Stimulated activated naive CD8-positive, alpha-beta T cell treated with anti-CD3 and anti-CD28 coated beads, Interleukin-15, amount 100 ng/mL, for 72 hours (primary cell): ENCODE measurements at regions not wholly inside any gene's neighbourhood (a gene's known extent, or its start where the extent isn't known, plus 50 kb on each side); places are given as distances from the start of the nearest gene placed in this dataset.

Source experiments
- ATAC-seq: fragments of 150-1000 bp; cut with Tn5 transposase; 2 replicates; pipeline ENCODE4 v1.10.0; 2021; ENCODE audit warnings: mild to moderate bottlenecking, moderate library complexity
- DNase-seq, 2 donors: peaks; one replicate each; pipeline ENCODE4 v3.0.0; 2021 to 2022
- H3K27ac Mint-ChIP-seq, 2 donors: one replicate each; pipeline ENCODE4 v1.8.0; 2022; ENCODE audit warnings: mild to moderate bottlenecking in 2 of 2, mixed read lengths in 2 of 2, moderate library complexity in 2 of 2
- H3K27me3 Mint-ChIP-seq: one replicate; pipeline ENCODE4 v1.8.0; 2022; ENCODE audit warnings: mixed read lengths
- H3K4me1 Mint-ChIP-seq: one replicate; pipeline ENCODE4 v1.8.0; 2022; ENCODE audit warnings: mild to moderate bottlenecking, mixed read lengths
- H3K4me3 Mint-ChIP-seq, 2 donors: one replicate each; pipeline ENCODE4 v1.8.0; 2022; ENCODE audit warnings: mild to moderate bottlenecking in 2 of 2, mixed read lengths in 2 of 2, moderate library complexity in 1 of 2
- H3K9me3 Mint-ChIP-seq, 2 donors: one replicate each; pipeline ENCODE4 v1.8.0; 2022; ENCODE audit warnings: mixed read lengths in 2 of 2

GRCh38 chr6:40759264-40759663 is 172.1 kb upstream of the LRFN2 start:
- H3K4me1 Mint-ChIP-seq = no peaks in the 10 kb centered on the region
- DNase-seq = no peak
- H3K27ac Mint-ChIP-seq = no peak overlapping the region
- H3K4me3 Mint-ChIP-seq = no peak overlapping the region
- ATAC-seq = no peak
- peaks cover 48% of the 10 kb centered on the region for H3K27me3 Mint-ChIP-seq
- no peaks in the 10 kb centered on the region for H3K9me3 Mint-ChIP-seq

GRCh38 chr6:40755749-40756452 is 168.7 kb upstream of the LRFN2 start:
- Mint-ChIP-seq H3K9me3 (no peaks in the 10 kb centered on the region), H3K27ac (no peak overlapping the region), H3K4me3 (no peak overlapping the region), H3K4me1 (no peaks in the 10 kb centered on the region), H3K27me3 (peaks cover 67% of the 10 kb centered on the region)
- ATAC-seq = no peak
- no peak for DNase-seq

GRCh38 chr6:40755046-40755681 is 168.0 kb upstream of the LRFN2 start:
- Mint-ChIP-seq H3K27ac (no peak overlapping the region), H3K9me3 (no peaks in the 10 kb centered on the region), H3K4me1 (no peaks in the 10 kb centered on the region), H3K27me3 (peaks cover 69% of the 10 kb centered on the region), H3K4me3 (no peak overlapping the region)
- ATAC-seq (no peak), DNase-seq (no peak)

- ATAC-seq (no peak), DNase-seq (no peak)
- no peak overlapping the region for H3K4me3 Mint-ChIP-seq
- H3K27me3 Mint-ChIP-seq = peaks cover 75% of the 10 kb centered on the region
- H3K4me1 Mint-ChIP-seq = no peaks in the 10 kb centered on the region
- no peaks in the 10 kb centered on the region for H3K9me3 Mint-ChIP-seq
- no peak overlapping the region for H3K27ac Mint-ChIP-seq
These were observed 167.4 kb upstream of the LRFN2 start for GRCh38 chr6:40754461-40755045.

- Mint-ChIP-seq H3K27ac (no peak overlapping the region), H3K4me3 (no peak overlapping the region), H3K9me3 (no peaks in the 10 kb centered on the region), H3K4me1 (no peaks in the 10 kb centered on the region), H3K27me3 (peaks cover 77% of the 10 kb centered on the region)
- no peak for DNase-seq
- ATAC-seq = no peak
These were observed 166.7 kb upstream of the LRFN2 start for GRCh38 chr6:40753675-40754448.

- H3K4me3 Mint-ChIP-seq = no peak overlapping the region
- H3K27me3 Mint-ChIP-seq = peaks cover 78% of the 10 kb centered on the region
- no peak overlapping the region for H3K27ac Mint-ChIP-seq
- DNase-seq = no peak
- ATAC-seq = no peak
- H3K9me3 Mint-ChIP-seq = no peaks in the 10 kb centered on the region
- no peaks in the 10 kb centered on the region for H3K4me1 Mint-ChIP-seq
These were observed 165.9 kb upstream of the LRFN2 start for GRCh38 chr6:40753048-40753447.

GRCh38 chr6:40744835-40745234 is 157.7 kb upstream of the LRFN2 start:
- DNase-seq (no peak), ATAC-seq (no peak)
- Mint-ChIP-seq H3K4me3 (no peak overlapping the region), H3K9me3 (no peaks in the 10 kb centered on the region), H3K27me3 (peaks cover 46% of the 10 kb centered on the region), H3K4me1 (no peaks in the 10 kb centered on the region), H3K27ac (no peak overlapping the region)

GRCh38 chr6:40743690-40744446 is 156.7 kb upstream of the LRFN2 start:
- ATAC-seq (no peak), DNase-seq (no peak)
- no peaks in the 10 kb centered on the region for H3K9me3 Mint-ChIP-seq
- no peaks in the 10 kb centered on the region for H3K4me1 Mint-ChIP-seq
- no peak overlapping the region for H3K4me3 Mint-ChIP-seq
- H3K27ac Mint-ChIP-seq = no peak overlapping the region
- H3K27me3 Mint-ChIP-seq = peaks cover 37% of the 10 kb centered on the region

GRCh38 chr6:40743226-40743625 is 156.1 kb upstream of the LRFN2 start:
- ATAC-seq = no peak
- peaks cover 36% of the 10 kb centered on the region for H3K27me3 Mint-ChIP-seq
- no peak overlapping the region for H3K4me3 Mint-ChIP-seq
- no peaks in the 10 kb centered on the region for H3K4me1 Mint-ChIP-seq
- DNase-seq = no peak
- H3K9me3 Mint-ChIP-seq = no peaks in the 10 kb centered on the region
- no peak overlapping the region for H3K27ac Mint-ChIP-seq

GRCh38 chr6:40740518-40740917 is 153.4 kb upstream of the LRFN2 start:
- Mint-ChIP-seq H3K4me3 (no peak overlapping the region), H3K4me1 (no peaks in the 10 kb centered on the region), H3K27ac (no peak overlapping the region), H3K27me3 (peaks cover 31% of the 10 kb centered on the region), H3K9me3 (no peaks in the 10 kb centered on the region)
- DNase-seq = no peak
- no peak for ATAC-seq

GRCh38 chr6:40738551-40739193 is 151.5 kb upstream of the LRFN2 start:
- no peaks in the 10 kb centered on the region for H3K9me3 Mint-ChIP-seq
- peak overlapping the region in 1 of 2 donors; percentile 52 for H3K27ac Mint-ChIP-seq
- no peak overlapping the region for H3K4me3 Mint-ChIP-seq
- no peak for DNase-seq
- no peaks in the 10 kb centered on the region for H3K4me1 Mint-ChIP-seq
- ATAC-seq = no peak
- peaks cover 33% of the 10 kb centered on the region for H3K27me3 Mint-ChIP-seq

GRCh38 chr6:40735521-40735920 is 148.4 kb upstream of the LRFN2 start:
- Mint-ChIP-seq H3K27ac (no peak overlapping the region), H3K27me3 (peaks cover 17% of the 10 kb centered on the region), H3K4me1 (no peaks in the 10 kb centered on the region), H3K9me3 (no peaks in the 10 kb centered on the region), H3K4me3 (no peak overlapping the region)
- DNase-seq (no peak), ATAC-seq (no peak)

GRCh38 chr6:40735121-40735520 is 148.0 kb upstream of the LRFN2 start:
- Mint-ChIP-seq H3K9me3 (no peaks in the 10 kb centered on the region), H3K4me3 (no peak overlapping the region), H3K27ac (no peak overlapping the region), H3K4me1 (no peaks in the 10 kb centered on the region), H3K27me3 (peaks cover 17% of the 10 kb centered on the region)
- ATAC-seq (no peak), DNase-seq (no peak)

- Mint-ChIP-seq H3K27me3 (peaks cover 17% of the 10 kb centered on the region), H3K4me1 (no peaks in the 10 kb centered on the region), H3K4me3 (no peak overlapping the region), H3K27ac (no peak overlapping the region), H3K9me3 (no peaks in the 10 kb centered on the region)
- DNase-seq (no peak), ATAC-seq (no peak)
These were observed 147.4 kb upstream of the LRFN2 start for GRCh38 chr6:40734607-40735006.
